Stimulated activated CD4-positive, alpha-beta T cell treated with anti-CD3 and anti-CD28 coated beads, Interleukin-4, amount 100 ng/mL, for 1 hour (primary cell): ENCODE measurements at regions not wholly inside any gene's neighbourhood (a gene's known extent, or its start where the extent isn't known, plus 50 kb on each side); places are given as distances from the start of the nearest gene placed in this dataset.

ENCODE experiments used
- DNase-seq: peaks from one replicate; pipeline ENCODE4 v3.0.0-alpha.2; 2020

DNA sequence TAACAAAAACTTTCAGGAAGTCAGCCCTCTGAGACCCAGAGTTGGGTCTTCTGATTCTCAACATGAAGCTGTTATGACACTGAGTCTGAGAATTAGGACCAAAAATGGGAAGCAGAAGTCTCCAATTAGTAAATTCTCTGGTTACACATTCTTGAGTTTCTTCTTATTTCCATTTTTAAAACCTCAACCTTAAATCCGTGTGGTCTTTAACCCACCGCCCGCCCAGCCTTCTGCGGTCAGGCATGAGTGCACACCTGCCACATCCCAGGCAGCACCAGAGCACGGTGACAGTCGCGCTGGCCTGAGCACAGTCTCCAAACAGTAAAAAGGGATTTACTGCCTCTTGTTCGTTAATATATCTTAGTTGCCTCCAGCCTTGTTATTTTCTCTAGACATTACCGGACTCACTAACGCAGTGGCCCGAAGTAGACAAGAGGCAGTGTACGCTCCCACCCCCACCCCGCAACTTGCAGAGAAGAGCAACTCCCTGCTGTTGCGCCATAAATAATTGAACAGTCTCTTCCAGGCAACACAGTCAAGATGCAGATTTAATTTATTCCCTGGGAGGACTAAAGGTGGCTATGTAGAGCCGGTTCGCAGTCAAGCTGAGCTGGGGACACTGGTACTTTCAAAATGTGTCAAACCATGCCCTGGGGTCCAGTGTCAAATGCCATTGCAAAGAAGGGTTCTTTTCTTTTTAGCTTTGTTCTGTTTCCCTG is 147.0 kb upstream of the CELF2 start:
- no peak for DNase-seq

DNA sequence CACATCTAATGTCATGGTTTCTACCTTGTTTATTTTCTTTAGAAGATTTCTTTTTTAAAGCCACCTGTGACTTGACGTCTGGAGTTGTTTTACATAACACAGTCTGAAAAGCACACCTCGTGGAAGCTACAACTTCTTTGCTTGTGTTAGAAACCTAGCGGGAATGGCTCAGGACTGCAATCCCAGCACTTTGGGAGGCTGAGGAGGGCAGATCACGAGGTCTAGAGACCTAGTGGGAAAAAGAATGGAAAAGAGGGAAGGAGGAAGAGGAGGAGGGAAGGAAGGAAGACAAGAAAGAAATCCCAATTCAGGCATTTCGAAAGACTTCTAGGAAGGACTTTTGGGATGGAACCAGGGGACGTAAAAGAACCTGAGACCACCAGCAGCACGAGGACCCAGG is 146.3 kb upstream of the CELF2 start:
- no peak for DNase-seq

DNA sequence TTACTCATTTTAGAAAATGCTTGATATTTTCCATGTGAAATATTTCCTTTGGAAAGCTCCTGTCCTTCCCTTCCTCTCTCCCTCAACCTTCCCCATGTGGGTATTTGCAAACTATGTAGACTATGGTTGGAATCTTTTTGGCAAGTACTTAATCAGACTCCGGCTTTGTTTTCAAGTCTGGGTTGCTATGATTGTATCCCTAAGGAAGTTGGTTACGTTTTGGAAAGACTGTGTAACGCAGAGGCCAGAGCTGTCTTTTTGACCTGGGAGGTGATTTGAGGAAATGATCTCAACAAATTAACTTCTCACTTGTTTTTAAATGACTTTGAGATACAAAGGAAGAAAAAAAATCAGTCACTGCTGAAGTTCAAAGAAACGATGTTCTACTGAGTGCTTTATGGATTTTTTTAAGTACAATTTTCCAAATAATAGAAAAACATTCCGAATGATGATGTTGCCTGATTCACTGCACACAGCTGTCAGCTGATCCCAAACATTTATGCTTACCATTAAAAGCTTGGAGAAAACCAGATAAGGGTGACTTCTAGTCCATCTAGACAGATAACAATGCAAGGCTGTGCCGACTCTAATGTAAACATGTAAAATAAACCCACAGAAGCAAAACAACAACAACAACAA is 145.5 kb upstream of the CELF2 start:
- no peak for DNase-seq

DNA sequence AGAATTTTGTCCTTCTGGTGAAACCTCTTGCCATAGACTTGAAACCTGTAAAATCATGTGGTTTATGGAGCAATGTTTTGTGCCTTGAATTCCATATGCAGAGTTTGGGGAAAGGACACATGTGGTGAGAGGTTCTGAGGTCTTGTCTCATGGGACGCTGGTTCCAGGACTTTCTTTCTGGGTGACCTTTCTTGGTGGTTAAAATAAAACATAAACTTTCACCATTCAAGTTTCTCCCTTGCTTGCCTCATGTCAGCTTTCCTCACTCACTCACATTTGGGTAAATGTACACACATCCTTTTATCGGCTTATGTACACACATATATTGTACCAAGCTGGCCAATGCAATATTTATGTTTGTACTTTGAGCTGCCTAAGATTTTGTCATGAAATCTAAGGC is 144.9 kb upstream of the CELF2 start:
- DNase-seq, result no peak

DNA sequence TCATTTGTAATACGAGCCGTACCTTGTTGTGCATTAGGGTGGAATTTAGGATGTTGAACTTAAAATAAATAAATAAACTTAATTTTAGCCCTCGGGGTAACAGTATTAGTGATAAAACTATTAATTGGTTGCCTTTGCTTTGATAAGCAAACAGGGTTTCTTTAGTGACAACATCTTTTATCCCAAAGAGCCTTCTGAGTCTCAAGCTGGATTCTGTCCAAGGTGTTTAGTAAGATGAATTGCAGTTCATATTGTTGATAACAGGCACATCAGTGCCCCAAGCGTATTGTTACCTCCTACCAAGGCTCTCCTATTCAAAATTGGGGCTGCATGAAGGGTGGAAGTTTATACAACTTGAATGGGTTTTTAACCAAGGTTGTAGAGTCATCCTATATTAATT is 144.4 kb upstream of the CELF2 start:
- DNase-seq, result no peak

DNA sequence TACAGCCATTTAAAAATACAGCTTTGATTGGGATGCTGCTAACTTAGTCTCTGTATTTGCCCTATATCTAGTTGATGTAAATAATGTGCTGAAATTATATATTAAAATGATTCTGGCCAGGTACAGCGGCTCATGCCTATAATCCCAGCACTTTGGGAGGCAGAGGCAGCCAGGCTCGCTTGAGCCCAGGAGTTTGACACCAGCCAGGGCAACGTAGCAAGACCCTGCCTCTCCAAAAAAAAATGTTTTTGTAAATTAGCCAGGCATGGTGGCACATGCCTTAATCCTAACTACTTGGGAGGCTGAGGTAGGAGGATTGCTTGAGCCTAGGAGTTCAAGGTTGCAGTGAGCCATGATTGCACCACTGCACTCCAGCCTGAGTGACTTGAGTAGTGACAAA is 143.8 kb upstream of the CELF2 start:
- no peak for DNase-seq

DNA sequence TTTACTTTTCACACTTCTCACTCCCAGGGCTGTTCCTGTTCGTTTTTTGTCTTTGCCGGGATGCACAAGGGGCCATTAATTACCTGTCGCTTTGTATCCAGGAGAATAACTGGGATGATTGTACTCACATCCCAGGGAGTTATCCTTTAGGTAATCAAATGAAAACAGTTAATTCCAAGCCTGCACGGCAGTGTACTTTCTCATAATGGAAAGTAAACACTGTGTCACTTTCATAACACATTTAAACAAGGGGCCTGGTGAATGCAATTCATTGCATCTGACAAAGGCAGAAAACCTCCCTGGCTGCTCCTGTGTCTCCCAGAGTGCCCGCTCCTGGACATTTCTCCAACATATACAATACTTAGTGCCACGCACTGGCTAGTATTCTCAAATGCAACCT is 138.7 kb upstream of the CELF2 start:
- DNase-seq, result no peak

DNA sequence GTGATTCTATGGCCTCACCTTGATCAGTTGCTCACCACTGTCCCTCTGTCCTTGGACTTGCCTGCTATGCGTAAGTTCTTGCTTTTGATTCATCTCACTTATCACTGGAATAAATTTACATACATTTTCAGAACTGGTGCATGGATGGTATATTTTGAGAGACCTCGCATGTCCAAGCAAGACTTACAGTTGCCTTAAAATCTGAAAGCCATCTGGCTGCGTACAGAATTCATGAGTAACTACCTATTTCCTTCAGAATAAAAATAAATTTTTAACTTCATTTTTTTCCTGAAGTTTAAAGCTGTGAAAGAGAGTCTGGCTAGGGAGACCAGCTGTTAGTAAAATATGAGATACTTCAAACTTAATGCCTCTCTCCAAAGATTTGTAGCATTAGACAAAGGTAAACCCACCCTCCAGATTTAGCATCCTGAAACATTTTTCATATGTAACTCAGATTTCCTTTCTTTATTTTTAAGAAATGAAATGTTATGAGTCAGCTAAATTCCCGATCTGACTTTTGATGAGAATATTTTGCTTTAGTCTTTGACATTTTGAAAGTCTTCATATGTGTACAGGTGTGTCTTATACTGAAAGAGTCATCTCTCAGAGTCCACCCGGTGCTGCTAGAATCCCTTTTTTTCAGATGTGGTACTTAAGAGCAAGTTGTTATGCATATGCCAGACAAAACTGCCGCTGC is 136.4 kb upstream of the CELF2 start:
- no peak for DNase-seq

DNA sequence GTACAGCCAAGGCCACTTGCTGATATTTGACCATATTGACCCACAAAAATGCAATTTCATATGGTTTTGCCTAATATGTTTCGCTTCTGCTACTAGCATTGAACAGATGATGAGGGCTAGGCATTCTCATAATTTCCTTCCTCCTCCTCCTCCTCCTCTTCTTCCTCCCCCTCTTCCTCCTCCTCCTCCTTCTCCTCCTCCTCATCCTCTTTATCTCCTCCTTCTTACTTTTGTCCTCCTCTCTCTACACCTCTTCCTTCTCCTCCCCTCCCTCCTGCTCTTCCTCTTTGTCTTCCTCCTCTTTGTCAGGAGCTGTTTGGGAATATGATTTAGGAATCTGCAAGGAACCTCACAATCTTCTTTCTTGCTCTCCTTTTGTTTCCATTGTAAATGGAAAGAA is 133.9 kb upstream of the CELF2 start:
- no peak for DNase-seq

DNA sequence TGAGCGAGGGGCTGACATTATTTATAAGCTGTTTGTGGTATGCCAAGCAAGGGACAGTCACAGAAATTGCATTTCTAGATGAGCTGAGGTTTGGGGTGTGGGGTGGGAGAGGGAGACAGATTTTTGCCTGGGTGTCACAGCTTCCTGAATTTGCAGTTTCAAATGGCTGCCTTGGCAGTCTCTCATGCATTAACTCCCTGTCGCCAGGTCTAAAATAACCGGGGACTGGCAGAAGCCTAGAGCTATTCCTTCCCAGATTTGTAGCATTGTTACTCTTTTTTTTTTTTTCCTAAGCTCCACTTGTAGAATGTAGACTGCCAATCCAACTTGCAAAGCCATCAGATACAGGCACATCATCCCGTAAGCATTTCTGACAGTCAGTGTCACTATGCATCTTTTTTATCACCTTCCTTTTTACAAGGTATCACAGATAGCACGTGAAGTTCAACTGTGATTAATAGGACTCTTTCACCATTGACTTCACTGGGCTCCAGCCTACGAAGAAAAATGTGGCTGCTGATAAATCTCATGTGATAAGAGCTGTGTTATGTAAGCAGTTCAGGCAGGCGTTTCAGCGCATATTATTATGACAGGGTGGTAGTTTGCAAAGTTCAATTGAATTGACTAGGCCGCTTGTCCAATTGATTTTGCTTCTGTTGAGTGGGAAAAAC is 130.7 kb upstream of the CELF2 start:
- DNase-seq, result no peak

DNA sequence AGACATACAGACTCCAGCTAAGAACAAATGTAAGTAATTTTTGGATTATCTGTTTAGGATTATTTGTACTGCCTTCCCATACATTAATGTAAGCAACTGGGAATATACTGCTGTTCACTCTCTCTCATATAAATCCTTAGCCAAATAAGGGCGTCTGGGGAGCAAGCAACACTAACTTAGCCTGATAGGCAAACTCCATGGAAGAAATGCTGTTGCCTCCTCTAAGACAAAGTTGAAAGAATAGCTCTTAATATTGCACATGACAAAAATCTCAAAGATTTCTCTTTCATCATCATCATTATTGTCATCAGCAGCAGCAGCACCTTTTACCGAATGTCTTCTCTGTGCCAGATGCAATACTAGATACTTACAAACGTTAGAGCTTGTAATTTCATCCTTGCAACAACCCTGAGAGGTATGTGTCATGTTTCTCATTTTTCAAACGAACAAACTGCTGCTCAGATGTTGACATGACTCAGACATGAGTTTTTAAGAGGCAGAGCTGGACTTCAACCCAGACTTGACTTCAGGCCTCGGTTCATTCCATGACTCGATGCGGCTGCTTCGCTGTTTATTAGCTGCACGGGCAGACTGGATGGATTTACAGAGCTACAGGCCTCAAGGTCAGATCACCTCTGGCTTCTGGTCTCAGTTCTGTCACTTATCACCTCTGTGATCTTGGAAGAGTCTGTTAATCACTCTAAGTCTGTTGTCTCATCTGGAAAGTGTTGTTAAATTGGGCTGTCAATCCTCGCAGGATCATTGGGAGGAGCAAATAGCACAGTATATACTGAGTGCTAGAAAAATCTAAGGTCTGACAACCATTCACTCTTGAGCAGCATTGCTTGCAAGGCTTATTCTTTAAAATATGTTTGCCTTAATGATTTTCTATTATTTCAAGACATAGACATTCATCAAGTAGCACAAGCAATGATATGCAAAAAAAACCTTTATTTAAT is 126.3 kb upstream of the CELF2 start:
- no peak for DNase-seq

DNA sequence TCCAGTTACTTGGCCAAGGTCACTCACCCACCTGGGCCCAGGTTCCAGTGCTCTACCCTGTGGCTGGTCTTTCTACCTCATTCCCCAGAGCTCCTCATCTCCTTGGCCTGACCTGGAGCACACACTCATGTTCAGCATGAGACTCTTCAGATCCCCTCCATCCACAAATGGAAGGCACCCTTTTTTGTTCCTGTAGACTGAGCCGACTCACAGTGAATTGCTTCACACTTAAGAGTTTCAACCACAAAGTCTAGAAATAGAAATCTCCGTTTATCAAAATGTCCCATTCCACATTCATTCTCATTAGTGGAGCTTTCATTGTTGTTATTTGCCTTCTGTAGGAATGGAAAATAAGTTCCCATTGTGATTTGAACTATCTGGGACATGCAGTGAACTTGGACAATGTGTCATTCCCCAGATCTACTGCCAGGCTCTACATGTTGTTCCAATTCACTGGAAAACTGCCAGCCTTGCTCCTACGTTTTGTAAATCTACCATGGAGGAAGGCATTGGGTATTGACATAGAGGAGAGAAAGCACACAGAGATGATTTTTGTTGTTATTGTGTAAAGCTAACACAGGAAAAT is 125.3 kb upstream of the CELF2 start:
- no peak for DNase-seq

DNA sequence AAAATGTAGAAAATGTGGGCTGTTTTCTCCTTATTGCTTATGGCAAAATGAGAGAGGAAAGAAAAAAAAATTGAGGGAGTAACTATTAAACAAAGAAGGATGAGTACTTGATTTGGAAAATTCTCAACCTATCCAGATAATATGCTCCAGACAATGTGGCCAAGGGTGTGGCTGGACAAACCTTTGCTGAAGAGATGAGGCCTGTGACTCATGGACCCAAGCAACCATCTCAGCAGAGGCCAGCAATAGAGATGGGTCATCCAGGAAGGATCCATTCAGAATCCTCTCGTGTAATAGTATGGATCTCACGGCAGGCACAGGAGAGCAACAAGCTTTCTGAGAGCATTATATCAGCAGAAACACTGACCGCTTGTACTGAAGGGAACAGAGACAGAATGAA is 120.3 kb upstream of the CELF2 start:
- no peak for DNase-seq

DNA sequence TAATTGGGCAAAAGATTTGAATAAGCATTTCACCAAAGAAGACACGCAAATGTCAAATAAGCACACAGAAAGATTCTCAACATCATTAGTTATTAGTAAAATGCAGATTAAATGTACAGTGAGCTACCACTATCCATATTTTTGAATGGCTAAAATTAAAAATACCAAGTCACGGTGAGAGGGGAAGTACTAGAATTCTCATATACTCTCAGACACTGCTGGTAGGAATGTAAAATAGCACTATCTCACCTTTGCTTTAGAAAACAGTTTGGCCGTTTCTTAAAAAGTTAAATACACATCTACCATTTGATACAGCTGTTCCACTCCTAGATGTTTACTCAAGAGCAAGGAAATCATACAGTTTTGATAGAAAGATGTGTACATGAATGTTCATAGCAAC is 115.8 kb upstream of the CELF2 start:
- no peak for DNase-seq

DNA sequence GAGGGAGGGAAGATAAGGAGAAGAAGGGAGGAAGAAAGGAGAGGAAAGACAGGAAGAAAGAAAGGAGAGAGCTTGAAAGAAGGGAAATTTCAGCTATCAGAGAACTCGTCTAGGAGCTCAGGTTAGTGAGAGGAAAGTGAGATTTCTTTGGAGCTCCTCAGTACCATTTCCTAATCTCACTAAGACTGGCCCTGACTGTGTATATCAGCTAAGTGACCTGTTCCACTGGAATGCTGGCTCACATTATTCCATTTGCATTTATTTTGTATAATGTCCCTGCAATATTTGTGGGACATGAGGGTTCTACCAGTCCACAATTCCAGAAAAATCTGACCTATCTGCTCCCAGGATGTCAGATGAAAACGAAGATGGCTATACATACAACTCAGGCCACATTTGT is 114.7 kb upstream of the CELF2 start:
- DNase-seq, result no peak

DNA sequence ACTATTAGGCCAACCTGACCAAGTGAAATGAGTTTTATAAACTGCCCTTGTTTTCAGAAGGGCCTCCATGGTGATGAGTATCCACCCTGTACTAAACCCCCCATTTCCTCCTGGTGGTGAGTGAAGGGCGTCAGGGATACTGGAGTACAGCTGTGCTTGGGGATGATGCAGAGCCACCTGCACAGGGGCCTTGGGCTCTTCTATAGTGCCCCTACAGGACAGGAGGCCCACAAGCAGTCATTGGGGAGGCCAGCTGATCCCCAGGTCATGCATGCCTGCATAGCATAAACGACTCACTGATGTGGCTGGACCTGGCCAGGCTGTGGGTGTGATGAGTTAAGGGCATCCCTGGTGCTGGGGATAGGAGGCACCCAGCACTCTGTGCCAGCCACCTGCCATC is 114.1 kb upstream of the CELF2 start:
- no peak for DNase-seq

DNA sequence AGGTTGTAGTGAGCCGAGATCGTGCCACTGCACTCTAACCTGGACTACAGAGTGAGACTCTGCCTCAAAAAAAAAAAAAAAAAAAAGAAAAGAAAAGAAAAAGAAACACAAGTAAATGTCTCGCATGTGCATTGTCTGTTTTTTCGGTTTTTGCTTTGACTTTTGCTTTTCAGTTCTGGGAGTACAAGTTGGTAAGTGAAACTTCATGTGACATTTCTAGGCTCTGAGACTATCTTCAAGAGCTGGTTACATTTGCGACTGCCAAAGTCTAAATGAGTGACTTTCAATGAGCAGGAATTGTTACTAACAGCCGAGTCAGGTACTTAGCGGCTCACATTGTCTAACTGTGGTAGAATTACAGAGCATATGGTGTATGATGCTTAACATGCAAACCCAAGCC is 107.0 kb upstream of the CELF2 start:
- DNase-seq, result no peak

DNA sequence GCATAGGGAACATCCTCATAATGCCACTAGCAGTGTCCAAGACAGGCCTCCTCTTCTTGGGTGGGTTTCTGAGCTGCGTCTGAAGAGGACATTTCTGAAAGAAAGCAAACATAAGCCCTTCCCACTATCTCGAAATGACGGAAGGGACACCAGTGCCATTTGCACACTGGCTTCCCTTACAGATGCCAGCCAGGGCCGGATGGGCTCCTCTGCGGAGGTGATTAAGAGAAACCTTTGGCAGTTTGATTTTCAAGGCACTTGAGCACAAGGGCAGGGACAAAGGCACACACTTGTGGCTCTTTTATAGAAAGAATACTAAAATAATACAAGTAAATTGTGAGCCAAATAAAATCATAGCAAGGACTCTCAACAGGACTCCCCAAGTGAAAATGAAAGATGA is 106.6 kb upstream of the CELF2 start:
- no peak for DNase-seq

DNA sequence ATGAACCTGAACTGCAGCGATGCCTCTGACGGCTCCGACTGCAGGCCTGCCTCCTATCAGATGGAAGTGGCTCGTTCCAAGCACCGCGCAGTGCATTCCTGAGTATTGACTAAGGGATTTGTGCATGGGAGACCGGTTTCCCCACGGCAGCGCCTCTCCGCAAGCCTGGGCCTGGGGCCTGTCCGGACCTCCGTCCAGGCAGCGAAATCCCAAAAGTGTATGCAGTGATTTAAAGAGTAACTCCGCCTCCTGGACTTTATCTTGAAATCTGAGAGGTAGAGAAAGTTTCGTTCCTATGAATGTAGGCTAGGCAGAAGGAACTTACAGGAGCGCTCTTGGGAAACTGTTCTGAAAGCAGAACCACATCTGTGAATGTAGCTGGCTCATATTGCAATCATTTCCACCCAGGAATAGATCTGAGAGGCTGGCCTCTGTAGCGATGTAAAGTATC is 106.2 kb upstream of the CELF2 start:
- DNase-seq, result no peak

DNA sequence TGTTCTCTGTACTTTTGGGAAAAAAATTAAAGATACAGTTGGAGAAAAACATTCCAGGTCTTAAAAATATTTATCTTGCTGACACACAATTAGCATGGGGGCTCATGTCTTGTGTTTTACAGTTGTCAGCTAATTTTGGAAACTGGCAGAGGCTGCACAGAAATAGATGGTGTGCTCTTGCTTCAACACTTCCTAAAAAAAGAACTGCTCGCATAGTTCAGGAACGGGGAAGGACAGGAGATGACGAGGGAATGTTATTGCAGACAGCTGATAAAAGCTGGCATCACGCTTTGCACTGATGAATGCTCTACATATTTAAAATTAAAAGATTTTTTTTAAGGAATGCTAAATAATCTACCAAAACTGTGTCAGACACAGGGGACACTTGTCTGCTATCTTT is 103.5 kb upstream of the CELF2 start:
- DNase-seq, result no peak

DNA sequence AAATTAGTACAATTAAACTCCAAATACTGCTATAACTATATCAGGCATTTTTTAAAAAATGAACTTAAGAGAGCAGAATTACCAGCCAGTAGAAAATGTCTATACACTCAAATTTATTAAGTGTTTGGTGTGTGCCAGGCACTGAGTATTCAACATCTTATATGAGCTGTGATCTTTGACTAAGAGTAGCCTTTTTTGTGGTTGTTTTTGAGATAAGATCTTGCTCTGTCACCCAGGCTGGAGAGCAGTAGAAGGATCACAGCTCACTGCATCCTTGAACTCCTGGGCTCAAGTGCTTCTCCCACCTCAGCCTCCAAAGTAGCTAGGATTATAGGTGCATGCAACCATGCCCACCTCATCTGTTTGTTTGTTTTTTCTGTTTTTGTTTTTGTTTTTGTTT is 102.5 kb upstream of the CELF2 start:
- no peak for DNase-seq

DNA sequence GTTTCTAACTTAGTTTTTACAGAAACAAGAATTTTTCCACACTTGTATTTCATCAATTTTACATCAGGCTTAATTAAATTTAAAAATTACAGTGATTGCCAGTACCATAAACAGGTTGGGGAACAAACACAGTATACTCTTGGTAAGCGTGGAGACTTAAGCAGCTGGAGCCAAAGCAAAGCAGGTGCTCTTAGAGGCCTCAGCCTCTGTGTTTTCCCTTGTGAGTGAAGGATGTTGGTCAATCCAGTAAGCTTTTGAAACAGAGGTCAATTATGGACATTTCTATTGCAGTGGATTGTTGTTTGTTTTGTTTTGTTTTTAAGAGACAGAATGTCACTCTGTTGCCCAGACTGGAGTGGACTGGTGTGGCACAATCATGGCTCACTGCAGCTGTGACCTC is 100.6 kb upstream of the CELF2 start:
- DNase-seq, result no peak
